B cell (primary cell): ENCODE measurements at regions not wholly inside any gene's neighbourhood (a gene's known extent, or its start where the extent isn't known, plus 50 kb on each side); places are given as distances from the start of the nearest gene placed in this dataset.

Experiments
- ATAC-seq: fragments of 200-7000 bp; cut with Tn5 transposase; one replicate; pipeline ENCODE4 v1.10.0; 2021; ENCODE audit warnings: low read depth, mild to moderate bottlenecking, moderate number of reproducible peaks, moderate library complexity
- CTCF ChIA-PET: fragments of 350-600 bp; sonication (Branson Sonifier 250); formaldehyde crosslinking; loops from one replicate; lab custom pipeline; 2021; ENCODE audit warnings: antibody characterized with exemption, inconsistent platforms; lab: Charles Lee
- POLR2A ChIA-PET: fragments of 350-600 bp; sonication (Branson Sonifier 250); formaldehyde crosslinking; loops from one replicate; lab custom pipeline; 2021; ENCODE audit warnings: antibody characterized with exemption; lab: Charles Lee
- DNase-seq: peaks from one replicate; pipeline ENCODE4 v3.0.0; 2013
- H2AFZ ChIP-seq: 2 replicates; pipeline ENCODE4 v1.6.1; 2012; ENCODE audit warnings: mild to moderate bottlenecking, low read depth, low read length; ENCODE audit not compliant: insufficient read depth, poor library complexity, severe bottlenecking
- H3K27ac ChIP-seq, 2 donors: 1 replicate in 1 of 2; 2 replicates in 1 of 2; pipeline ENCODE4 v1.5.1; 2012 to 2013; ENCODE audit warnings: low read length in 2 of 2, mild to moderate bottlenecking in 2 of 2, moderate library complexity in 1 of 2
- H3K27me3 ChIP-seq, 4 experiments: fragments of 200-600 bp in 1 of 4; sonication (generic) in 1 of 4; replicated peaks in 1 of 4; 1 replicate in 2 of 4; 2 replicates in 2 of 4; pipeline versions ENCODE4 v1.6.1 to v1.7.0; 2013 to 2016; ENCODE audit warnings: low read length in 3 of 4, mild to moderate bottlenecking in 2 of 4, mixed read lengths in 1 of 4, moderate library complexity in 1 of 4; ENCODE audit not compliant: insufficient read depth in 4 of 4, control insufficient read depth in 3 of 4; ENCODE audit errors: control extremely low read depth in 1 of 4
- H3K36me3 ChIP-seq, 2 experiments: replicated peaks in 1 of 2; 1 replicate in 1 of 2; 2 replicates in 1 of 2; pipeline versions ENCODE4 v1.6.1 to v1.7.1; 2013; ENCODE audit warnings: low read length in 1 of 2; ENCODE audit not compliant: insufficient read depth in 2 of 2, control insufficient read depth in 1 of 2; ENCODE audit errors: control extremely low read depth in 1 of 2, extremely low read depth in 1 of 2
- H3K4me1 ChIP-seq, 2 donors: fragments of 200-600 bp in 1 of 2; sonication (generic) in 1 of 2; 1 replicate in 1 of 2; 2 replicates in 1 of 2; pipeline versions ENCODE4 v1.5.1 to v1.6.1; 2013 to 2017; ENCODE audit warnings: low read length in 2 of 2; ENCODE audit not compliant: control insufficient read depth in 2 of 2, insufficient read depth in 2 of 2
- H3K4me2 ChIP-seq: replicated peaks from 2 replicates; pipeline ENCODE3; 2012; ENCODE audit warnings: mild to moderate bottlenecking, low read depth, low read length; ENCODE audit not compliant: poor library complexity, severe bottlenecking
- H3K4me3 ChIP-seq, 5 experiments: fragments of 200-600 bp in 1 of 5; sonication (generic) in 1 of 5; 1 replicate in 3 of 5; 2 replicates in 2 of 5; pipeline versions ENCODE4 v1.5.1 to v1.7.0; 2011 to 2016; ENCODE audit warnings: low read length in 4 of 5, mild to moderate bottlenecking in 4 of 5, low read depth in 2 of 5, control low read depth in 1 of 5, moderate library complexity in 1 of 5; ENCODE audit not compliant: insufficient read depth in 1 of 5; ENCODE audit errors: control extremely low read depth in 1 of 5, extremely low read depth in 1 of 5
- H3K79me2 ChIP-seq: fragments of 200-600 bp; sonication (generic); one replicate; pipeline ENCODE4 v1.6.0; 2016; ENCODE audit warnings: low read length; ENCODE audit not compliant: control insufficient read depth, insufficient read depth
- H3K9ac ChIP-seq: fragments of 200-600 bp; sonication (generic); 2 replicates; pipeline ENCODE4 v1.6.1; 2017; ENCODE audit warnings: mild to moderate bottlenecking, low read length, moderate library complexity
- H3K9me3 ChIP-seq, 3 donors: one replicate each; pipeline versions ENCODE4 v1.6.1 to v1.7.1; 2013; ENCODE audit warnings: low read length in 2 of 3; ENCODE audit not compliant: control insufficient read depth in 2 of 3, insufficient read depth in 1 of 3; ENCODE audit errors: control extremely low read depth in 1 of 3
- H4K20me1 ChIP-seq: 2 replicates; pipeline ENCODE4 v1.6.0; 2012; ENCODE audit warnings: mild to moderate bottlenecking, low read length; ENCODE audit not compliant: insufficient read depth, control insufficient read depth, poor library complexity, severe bottlenecking
- H3K27ac Mint-ChIP-seq: one replicate; pipeline ENCODE4 v1.8.0; 2021; ENCODE audit warnings: mixed read lengths
- H3K27me3 Mint-ChIP-seq: one replicate; pipeline ENCODE4 v1.8.0; 2021; ENCODE audit warnings: mixed read lengths
- H3K4me1 Mint-ChIP-seq: one replicate; pipeline ENCODE4 v1.8.0; 2021; ENCODE audit warnings: mixed read lengths
- H3K4me3 Mint-ChIP-seq: one replicate; pipeline ENCODE4 v1.8.0; 2021; ENCODE audit warnings: mixed read lengths
- H3K9me3 Mint-ChIP-seq: one replicate; pipeline ENCODE4 v1.8.0; 2022; ENCODE audit warnings: mixed read lengths; ENCODE audit not compliant: insufficient read depth
- CTCF ChIP-seq: fragments of 200-600 bp; IDR thresholded peaks from one replicate; pipeline ENCODE4 v1.8.0; 2022; ENCODE audit warnings: antibody characterized with exemption, mild to moderate bottlenecking
- EZH2 ChIP-seq: IDR thresholded peaks from 2 replicates; pipeline ENCODE4 v1.6.1; 2012; ENCODE audit warnings: borderline replicate concordance, low read depth, mild to moderate bottlenecking, moderate library complexity, low read length; ENCODE audit not compliant: insufficient read depth, poor library complexity, severe bottlenecking
- WGBS: methylation state at CpG from one replicate; pipeline ENCODE4 v1.1.5; 2013; ENCODE audit warnings: missing lambda C conversion rate; ENCODE audit not compliant: insufficient coverage; 5-methylcytosine and 5-hydroxymethylcytosine counted together
- intact Hi-C: fragments of 100-400 bp; cut with micrococcal nuclease; formaldehyde crosslinking; loops from one replicate; pipeline ENCODE4 v1.10.0; 2022

GRCh38 chr21:38963006-38963405 lies 157.3 kb downstream of the ETS2 start:
- no peak overlapping the region for H3K27ac Mint-ChIP-seq
- H3K79me2 ChIP-seq: no peaks in the 10 kb centered on the region
- H4K20me1 ChIP-seq: no peaks in the 10 kb centered on the region
- no peak overlapping the region for H3K4me3 ChIP-seq
- POLR2A ChIA-PET: no interaction called here
- no peak overlapping the region for H2AFZ ChIP-seq
- H3K27ac ChIP-seq: no peak overlapping the region
- no peak overlapping the region for H3K4me2 ChIP-seq
- H3K4me1 Mint-ChIP-seq: no peaks in the 10 kb centered on the region
- intact Hi-C loops: no loop called here
- H3K27me3 Mint-ChIP-seq: peaks cover under 1% of the 10 kb centered on the region
- peaks cover 2% of the 10 kb centered on the region for H3K9me3 Mint-ChIP-seq
- H3K4me1 ChIP-seq: no peaks in the 10 kb centered on the region
- CTCF ChIA-PET: no interaction called here
- DNase-seq: no peak
- ATAC-seq: no peak
- no peaks in the 10 kb centered on the region for H3K36me3 ChIP-seq
- H3K4me3 Mint-ChIP-seq: no peak overlapping the region
- H3K9me3 ChIP-seq: peaks cover 0 to 5% (median 0%) of the 10 kb centered on the region in 3 donors
- no peak overlapping the region for H3K9ac ChIP-seq
- H3K27me3 ChIP-seq: no peaks in the 10 kb centered on the region
- TF ChIP-seq EZH2: no peak
- no peak for TF ChIP-seq CTCF
- 80% methylated on average over 5 of the region's 6 CpGs for WGBS

- WGBS: no CpG with 5 or more reads among the region's 2 CpGs
- Mint-ChIP-seq H3K9me3 (peaks cover 2% of the 10 kb centered on the region), H3K4me1 (no peaks in the 10 kb centered on the region), H3K27ac (no peak overlapping the region), H3K4me3 (no peak overlapping the region), H3K27me3 (peaks cover 13% of the 10 kb centered on the region)
- no peak overlapping the region for H3K9ac ChIP-seq
- TF ChIP-seq CTCF (no peak), EZH2 (no peak)
- no peaks in the 10 kb centered on the region for H3K27me3 ChIP-seq
- ChIA-PET CTCF (no interaction called here), POLR2A (no interaction called here)
- H3K79me2 ChIP-seq: no peaks in the 10 kb centered on the region
- peaks cover 0 to 8% (median 0%) of the 10 kb centered on the region in 3 donors for H3K9me3 ChIP-seq
- ATAC-seq (no peak), DNase-seq (no peak)
- no peaks in the 10 kb centered on the region for H3K36me3 ChIP-seq
- intact Hi-C loops: no loop called here
- no peaks in the 10 kb centered on the region for H4K20me1 ChIP-seq
- no peak overlapping the region for H2AFZ ChIP-seq
- H3K4me2 ChIP-seq: no peak overlapping the region
- no peak overlapping the region for H3K27ac ChIP-seq
- H3K4me3 ChIP-seq: no peak overlapping the region
- no peaks in the 10 kb centered on the region for H3K4me1 ChIP-seq
Measured at GRCh38 chr21:38960251-38960650, 154.5 kb downstream of the ETS2 start.
